OCI-LY3 (cell line): ENCODE measurements at regions not wholly inside any gene's neighbourhood (a gene's known extent, or its start where the extent isn't known, plus 50 kb on each side); places are given as distances from the start of the nearest gene placed in this dataset.

Experiments
- H2AFZ ChIP-seq: fragments of 200-600, 300-600 bp; shearing (Covaris generic); 2 replicates; pipeline ENCODE4 v1.6.0; 2014; ENCODE audit warnings: antibody characterized with exemption, low read depth, low read length
- H3K27ac ChIP-seq: fragments of 200-600, 300-600 bp; sonication (generic); 2 replicates; pipeline ENCODE4 v1.5.1; 2014; ENCODE audit warnings: mild to moderate bottlenecking, low read length, moderate library complexity, mixed read lengths
- H3K27me3 ChIP-seq: fragments of 200-600, 300-600 bp; sonication (generic); 2 replicates; pipeline ENCODE4 v1.6.1; 2014; ENCODE audit warnings: low read depth, low read length, mixed read lengths
- H3K36me3 ChIP-seq: fragments of 200-600, 300-600 bp; sonication (generic); replicated peaks from 2 replicates; pipeline ENCODE3; 2014; ENCODE audit warnings: low read depth, low read length, mixed read lengths
- H3K4me1 ChIP-seq: fragments of 300-600, 200-600 bp; sonication (generic); 2 replicates; pipeline ENCODE4 v1.6.1; 2014; ENCODE audit warnings: low read length, mixed read lengths
- H3K4me2 ChIP-seq: fragments of 200-600, 300-600 bp; sonication (generic); 2 replicates; pipeline ENCODE4 v1.6.1; 2014; ENCODE audit warnings: low read length, mixed read lengths
- H3K4me3 ChIP-seq: fragments of 300-600, 200-600 bp; sonication (generic); 2 replicates; pipeline ENCODE4 v1.5.1; 2014; ENCODE audit warnings: antibody characterized with exemption, mild to moderate bottlenecking, low read length, moderate library complexity
- H3K79me2 ChIP-seq: fragments of 300-600, 200-600 bp; shearing (Covaris generic); 2 replicates; pipeline ENCODE4 v1.6.1; 2014; ENCODE audit warnings: mild to moderate bottlenecking, low read length, mixed read lengths
- H3K9ac ChIP-seq: fragments of 300-600, 200-600 bp; shearing (Covaris generic); 2 replicates; pipeline ENCODE4 v1.6.0; 2014; ENCODE audit warnings: mild to moderate bottlenecking, low read length, moderate library complexity
- H3K9me3 ChIP-seq: fragments of 200-600, 300-600 bp; shearing (Covaris generic); 2 replicates; pipeline ENCODE4 v1.6.1; 2014; ENCODE audit warnings: low read length, mixed read lengths; ENCODE audit not compliant: insufficient read depth
- H4K20me1 ChIP-seq: fragments of 200-600, 300-600 bp; sonication (generic); 2 replicates; pipeline ENCODE4 v1.6.1; 2016; ENCODE audit warnings: low read length, mixed read lengths; ENCODE audit not compliant: insufficient read depth
- CTCF ChIP-seq: fragments of 200-600, 300-600 bp; sonication (generic); IDR thresholded peaks from 2 replicates; pipeline ENCODE4 v1.5.1; 2014; ENCODE audit warnings: antibody characterized with exemption, low read length, low read depth
- EZH2phosphoT487 ChIP-seq: fragments of 200-600 bp; shearing (Covaris generic); IDR thresholded peaks from 2 replicates; pipeline ENCODE4 v1.6.1; 2018; ENCODE audit warnings: antibody characterized with exemption, mixed run types, low read depth

- Histone ChIP-seq H3K4me1 (0 out of 2 replicates have a peak, but pooled peaks cover 6% of the 10 kb centered on the region), H3K36me3 (no peaks in the 10 kb centered on the region), H2AFZ (no peak overlapping the region), H3K4me3 (no peak overlapping the region), H3K4me2 (no peak overlapping the region), H3K9ac (no peak overlapping the region), H3K27ac (no peak overlapping the region), H3K9me3 (no peaks in the 10 kb centered on the region), H4K20me1 (no peaks in the 10 kb centered on the region), H3K79me2 (no peaks in the 10 kb centered on the region), H3K27me3 (no peaks in the 10 kb centered on the region)
- TF ChIP-seq CTCF: no peak
- no peak for TF ChIP-seq EZH2phosphoT487
These were observed 110.7 kb upstream of the ZRANB2 start for GRCh38 chr1:71191520-71191919.

- Histone ChIP-seq H3K4me1 (0 out of 2 replicates have a peak, but pooled peaks cover 6% of the 10 kb centered on the region), H3K9me3 (no peaks in the 10 kb centered on the region), H4K20me1 (no peaks in the 10 kb centered on the region), H3K9ac (no peak overlapping the region), H2AFZ (no peak overlapping the region), H3K27ac (no peak overlapping the region), H3K36me3 (no peaks in the 10 kb centered on the region), H3K4me3 (no peak overlapping the region), H3K79me2 (no peaks in the 10 kb centered on the region), H3K27me3 (no peaks in the 10 kb centered on the region), H3K4me2 (no peak overlapping the region)
- TF ChIP-seq EZH2phosphoT487 (no peak), CTCF (no peak)
These were observed 110.0 kb upstream of the ZRANB2 start for GRCh38 chr1:71190843-71191242.

- TF ChIP-seq EZH2phosphoT487 (no peak), CTCF (no peak)
- H3K9ac ChIP-seq: no peak overlapping the region
- H3K4me2 ChIP-seq: no peak overlapping the region
- H3K4me1 ChIP-seq: no peaks in the 10 kb centered on the region
- no peak overlapping the region for H2AFZ ChIP-seq
- no peaks in the 10 kb centered on the region for H3K27me3 ChIP-seq
- H4K20me1 ChIP-seq: no peaks in the 10 kb centered on the region
- H3K4me3 ChIP-seq: no peak overlapping the region
- no peaks in the 10 kb centered on the region for H3K36me3 ChIP-seq
- no peaks in the 10 kb centered on the region for H3K79me2 ChIP-seq
- H3K9me3 ChIP-seq: no peaks in the 10 kb centered on the region
- no peak overlapping the region for H3K27ac ChIP-seq
These were observed 103.6 kb upstream of the ZRANB2 start for GRCh38 chr1:71184410-71184809.

- H3K27me3 ChIP-seq: no peaks in the 10 kb centered on the region
- no peak overlapping the region for H3K9ac ChIP-seq
- no peak overlapping the region for H3K4me2 ChIP-seq
- H3K4me1 ChIP-seq: no peaks in the 10 kb centered on the region
- TF ChIP-seq CTCF (no peak), EZH2phosphoT487 (no peak)
- no peaks in the 10 kb centered on the region for H3K36me3 ChIP-seq
- H3K79me2 ChIP-seq: no peaks in the 10 kb centered on the region
- no peak overlapping the region for H2AFZ ChIP-seq
- no peak overlapping the region for H3K4me3 ChIP-seq
- no peaks in the 10 kb centered on the region for H3K9me3 ChIP-seq
- no peak overlapping the region for H3K27ac ChIP-seq
- no peaks in the 10 kb centered on the region for H4K20me1 ChIP-seq
These were observed 99.2 kb upstream of the ZRANB2 start for GRCh38 chr1:71179997-71180396.
